ENCODE measurements at regions not wholly inside any gene's neighbourhood (a gene's known extent, or its start where the extent isn't known, plus 50 kb on each side); places are given as distances from the start of the nearest gene placed in this dataset.

- H3K27me3 ChIP-seq (ENCODE audit: control insufficient read depth, extremely low read depth, insufficient read depth, low read length), result peaks cover 2% of the 10 kb centered on the region
- no peaks in the 10 kb centered on the region for H3K9me3 ChIP-seq (ENCODE audit: control insufficient read depth, low read depth, low read length)
- no peak overlapping the region for H3K4me3 ChIP-seq (ENCODE audit: control insufficient read depth in 2 of 3, extremely low read depth in 1 of 3, insufficient read depth in 2 of 3, low read depth in 1 of 3, low read length in 3 of 3)
- TF ChIP-seq EZH2 (IDR thresholded peaks at IDR 0.05; ENCODE audit: low read length), result no peak
- no peak for TF ChIP-seq CTCF (optimal IDR thresholded peaks at IDR 0.05 in 1 of 3, IDR thresholded peaks at IDR 0.05 in 1 of 3, conservative IDR thresholded peaks at IDR 0.05 in 1 of 3; ENCODE audit: extremely low read depth in 1 of 3, insufficient read depth in 2 of 3, low read length in 3 of 3)
- dilution Hi-C loops (cut with MboI; ENCODE audit: extremely low pct_ligation_motif_present, low sequenced_read_pairs), result no loop called here
- FAIRE-seq, result no peak
- H3K9ac ChIP-seq (ENCODE audit: control insufficient read depth, extremely low read depth, insufficient read depth, low read length), result no peak overlapping the region
- H3K4me2 ChIP-seq (ENCODE audit: control insufficient read depth, extremely low read depth, insufficient read depth, low read depth, low read length), result no peak overlapping the region
- DNase-seq (ENCODE audit: low read depth, low spot score), result no peak
- H3K27ac ChIP-seq (ENCODE audit: control insufficient read depth, insufficient read depth, low read length), result no peak overlapping the region
- no peaks in the 10 kb centered on the region for H3K4me1 ChIP-seq (ENCODE audit: control insufficient read depth, extremely low read depth, insufficient read depth, low read length)
- H3K9me1 ChIP-seq (ENCODE audit: control insufficient read depth, extremely low read depth, insufficient read depth, low read length), result no peaks in the 10 kb centered on the region
- H4K20me1 ChIP-seq (ENCODE audit: control insufficient read depth, extremely low read depth, insufficient read depth, low read length), result no peaks in the 10 kb centered on the region
- H2AFZ ChIP-seq (ENCODE audit: control insufficient read depth, low read length), result no peak overlapping the region
- no peaks in the 10 kb centered on the region for H3K79me2 ChIP-seq (ENCODE audit: control insufficient read depth, insufficient read depth, low read length)
- no peaks in the 10 kb centered on the region for H3K36me3 ChIP-seq (ENCODE audit: control insufficient read depth in 2 of 2, extremely low read depth in 1 of 2, insufficient read depth in 2 of 2, low read length in 2 of 2)
These were observed 277.4 kb downstream of the TNS1 start for GRCh38 chr2:217725409-217725808.

GRCh38 chr2:217724471-217724870, 278.3 kb downstream of the TNS1 start:
- dilution Hi-C loops (cut with MboI; ENCODE audit: extremely low pct_ligation_motif_present, low sequenced_read_pairs), result loop anchor here (25.0 kb wide), 1 partner anchor 212 kb away; no protein-coding TSS in a partner anchor

GRCh38 chr2:217723981-217724380, 278.8 kb downstream of the TNS1 start:
- dilution Hi-C loops (cut with MboI; ENCODE audit: extremely low pct_ligation_motif_present, low sequenced_read_pairs), result loop anchor here (25.0 kb wide), 1 partner anchor 212 kb away; no protein-coding TSS in a partner anchor
- Histone ChIP-seq H3K36me3 (ENCODE audit: control insufficient read depth in 2 of 2, extremely low read depth in 1 of 2, insufficient read depth in 2 of 2, low read length in 2 of 2) (no peaks in the 10 kb centered on the region), H3K4me3 (ENCODE audit: control insufficient read depth in 2 of 3, extremely low read depth in 1 of 3, insufficient read depth in 2 of 3, low read depth in 1 of 3, low read length in 3 of 3) (no peak overlapping the region), H3K9me3 (ENCODE audit: control insufficient read depth, low read depth, low read length) (no peaks in the 10 kb centered on the region), H3K4me1 (ENCODE audit: control insufficient read depth, extremely low read depth, insufficient read depth, low read length) (no peaks in the 10 kb centered on the region), H3K9ac (ENCODE audit: control insufficient read depth, extremely low read depth, insufficient read depth, low read length) (no peak overlapping the region), H3K27ac (ENCODE audit: control insufficient read depth, insufficient read depth, low read length) (no peak overlapping the region), H2AFZ (ENCODE audit: control insufficient read depth, low read length) (no peak overlapping the region), H3K4me2 (ENCODE audit: control insufficient read depth, extremely low read depth, insufficient read depth, low read depth, low read length) (no peak overlapping the region), H3K27me3 (ENCODE audit: control insufficient read depth, extremely low read depth, insufficient read depth, low read length) (no peaks in the 10 kb centered on the region), H3K79me2 (ENCODE audit: control insufficient read depth, insufficient read depth, low read length) (no peaks in the 10 kb centered on the region), H3K9me1 (ENCODE audit: control insufficient read depth, extremely low read depth, insufficient read depth, low read length) (no peaks in the 10 kb centered on the region), H4K20me1 (ENCODE audit: control insufficient read depth, extremely low read depth, insufficient read depth, low read length) (no peaks in the 10 kb centered on the region)
- no peak for TF ChIP-seq CTCF (optimal IDR thresholded peaks at IDR 0.05 in 1 of 3, IDR thresholded peaks at IDR 0.05 in 1 of 3, conservative IDR thresholded peaks at IDR 0.05 in 1 of 3; ENCODE audit: extremely low read depth in 1 of 3, insufficient read depth in 2 of 3, low read length in 3 of 3)
- TF ChIP-seq EZH2 (IDR thresholded peaks at IDR 0.05; ENCODE audit: low read length), result no peak
- DNase-seq (ENCODE audit: low read depth, low spot score), result no peak
- no peak for FAIRE-seq

More at GRCh38 chr2:217724471-217724870, 278.3 kb downstream of the TNS1 start:
- no peaks in the 10 kb centered on the region for H4K20me1 ChIP-seq (ENCODE audit: control insufficient read depth, extremely low read depth, insufficient read depth, low read length)
- no peaks in the 10 kb centered on the region for H3K27me3 ChIP-seq (ENCODE audit: control insufficient read depth, extremely low read depth, insufficient read depth, low read length)
- no peaks in the 10 kb centered on the region for H3K4me1 ChIP-seq (ENCODE audit: control insufficient read depth, extremely low read depth, insufficient read depth, low read length)
- H3K4me2 ChIP-seq (ENCODE audit: control insufficient read depth, extremely low read depth, insufficient read depth, low read depth, low read length), result no peak overlapping the region
- no peak overlapping the region for H2AFZ ChIP-seq (ENCODE audit: control insufficient read depth, low read length)
- H3K9me1 ChIP-seq (ENCODE audit: control insufficient read depth, extremely low read depth, insufficient read depth, low read length), result no peaks in the 10 kb centered on the region
- no peak overlapping the region for H3K4me3 ChIP-seq (ENCODE audit: control insufficient read depth in 2 of 3, extremely low read depth in 1 of 3, insufficient read depth in 2 of 3, low read depth in 1 of 3, low read length in 3 of 3)
- no peaks in the 10 kb centered on the region for H3K36me3 ChIP-seq (ENCODE audit: control insufficient read depth in 2 of 2, extremely low read depth in 1 of 2, insufficient read depth in 2 of 2, low read length in 2 of 2)
- H3K9ac ChIP-seq (ENCODE audit: control insufficient read depth, extremely low read depth, insufficient read depth, low read length), result no peak overlapping the region
- no peak overlapping the region for H3K27ac ChIP-seq (ENCODE audit: control insufficient read depth, insufficient read depth, low read length)
- no peaks in the 10 kb centered on the region for H3K79me2 ChIP-seq (ENCODE audit: control insufficient read depth, insufficient read depth, low read length)
- no peak for TF ChIP-seq EZH2 (IDR thresholded peaks at IDR 0.05; ENCODE audit: low read length)
- FAIRE-seq, result no peak
- no peaks in the 10 kb centered on the region for H3K9me3 ChIP-seq (ENCODE audit: control insufficient read depth, low read depth, low read length)
- DNase-seq (ENCODE audit: low read depth, low spot score), result no peak

All from keratinocyte (primary cell).